Dermis microvascular lymphatic vessel endothelial cell (primary cell): ENCODE measurements at regions not wholly inside any gene's neighbourhood (a gene's known extent, or its start where the extent isn't known, plus 50 kb on each side); places are given as distances from the start of the nearest gene placed in this dataset.

Source experiments
- DNase-seq, 2 donors: peaks; one replicate each; pipeline versions ENCODE4 v3.0.0 to v3.0.0-alpha.2; 2010; ENCODE audit warnings: low read depth in 2 of 2

DNA sequence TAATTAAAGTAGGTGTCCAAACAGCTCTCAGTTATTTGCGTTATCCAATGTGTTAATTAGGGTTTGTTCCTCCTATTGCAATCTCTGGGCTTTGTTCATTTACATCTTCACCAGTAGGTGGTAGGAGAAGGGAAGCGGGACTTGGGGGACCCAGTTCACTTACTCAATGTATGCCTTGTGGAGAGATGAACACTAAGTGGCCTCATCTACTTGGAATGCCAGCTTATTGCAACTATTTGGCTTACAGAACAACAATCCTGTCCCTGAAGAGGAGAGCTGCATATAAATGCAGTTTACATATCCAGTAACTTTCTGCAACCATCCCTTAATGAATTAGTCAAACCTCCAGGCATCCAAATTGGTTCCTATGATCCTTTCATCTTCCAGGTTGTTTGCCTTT, 417.1 kb upstream of the CCDC196 start:
- no peak for DNase-seq

DNA sequence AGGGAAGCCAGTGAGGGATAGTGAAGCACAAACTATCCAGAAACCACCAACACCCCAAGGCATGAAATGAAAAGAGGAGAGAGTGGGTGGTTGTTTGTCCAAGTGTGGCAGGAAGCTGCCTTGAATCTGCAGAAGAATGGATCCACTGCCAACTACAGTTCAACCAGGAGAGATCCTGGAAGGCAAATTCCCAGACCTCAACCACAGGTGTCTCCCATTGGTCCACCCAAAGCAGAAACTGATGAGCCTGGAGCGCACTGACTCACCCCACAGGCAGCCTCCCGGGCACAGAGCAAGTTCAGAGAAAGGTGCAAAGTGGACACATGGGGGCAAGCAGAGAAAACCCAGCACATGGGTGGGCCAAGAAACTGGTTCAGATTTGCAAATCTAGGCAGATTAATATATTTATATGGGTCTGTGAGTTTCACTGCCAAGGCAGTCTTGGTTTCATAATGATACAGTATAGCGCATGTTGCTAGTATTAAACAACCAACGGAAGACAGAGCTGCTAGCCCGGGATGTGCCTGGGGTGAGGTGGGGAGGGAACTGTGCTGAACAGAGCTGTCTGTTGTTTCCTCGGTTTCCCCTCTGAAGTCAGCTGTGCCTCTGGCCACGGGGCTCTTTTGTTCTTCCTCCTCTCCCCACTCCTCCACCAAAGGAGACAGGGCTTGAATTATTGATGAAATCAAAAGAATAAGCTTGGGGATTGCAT, 416.2 kb upstream of the CCDC196 start:
- no peak for DNase-seq

DNA sequence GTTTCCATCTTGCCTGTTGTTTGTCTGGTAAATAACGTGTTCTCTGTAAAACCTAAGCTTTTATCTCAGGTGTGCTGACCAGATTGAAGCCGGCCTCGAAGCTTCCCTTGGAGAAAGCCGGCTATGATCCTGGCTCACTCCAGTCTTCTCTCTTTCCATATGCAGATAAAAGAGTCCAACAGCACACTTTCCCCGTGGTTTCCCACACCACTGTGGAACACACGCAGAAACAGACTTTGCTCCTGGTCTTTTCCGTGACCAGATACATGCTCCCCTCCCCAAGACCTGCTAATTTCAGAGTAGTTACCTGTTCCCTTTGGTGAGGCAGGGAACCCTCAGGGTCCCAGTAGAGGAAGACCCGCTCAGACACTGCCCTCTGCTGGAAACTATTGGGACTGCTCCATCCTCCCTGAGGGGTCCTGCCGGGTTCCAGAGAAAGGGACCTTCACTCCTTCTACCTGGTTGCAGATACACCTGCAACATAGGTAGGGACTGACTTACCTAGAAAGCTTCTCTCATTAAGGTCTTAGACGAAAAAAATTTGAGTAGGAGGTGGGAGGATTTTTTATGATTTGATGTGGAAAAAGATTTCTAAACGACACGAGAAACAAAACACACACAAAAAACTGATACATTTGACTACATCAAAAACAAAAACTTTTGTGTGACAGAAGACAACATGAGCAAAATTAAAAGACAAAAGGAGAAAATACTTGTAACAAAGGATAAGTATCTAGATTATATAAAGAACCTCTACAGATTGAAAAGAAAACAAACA, 415.4 kb upstream of the CCDC196 start:
- DNase-seq: peak in 1 of 2 donors; percentile 21

DNA sequence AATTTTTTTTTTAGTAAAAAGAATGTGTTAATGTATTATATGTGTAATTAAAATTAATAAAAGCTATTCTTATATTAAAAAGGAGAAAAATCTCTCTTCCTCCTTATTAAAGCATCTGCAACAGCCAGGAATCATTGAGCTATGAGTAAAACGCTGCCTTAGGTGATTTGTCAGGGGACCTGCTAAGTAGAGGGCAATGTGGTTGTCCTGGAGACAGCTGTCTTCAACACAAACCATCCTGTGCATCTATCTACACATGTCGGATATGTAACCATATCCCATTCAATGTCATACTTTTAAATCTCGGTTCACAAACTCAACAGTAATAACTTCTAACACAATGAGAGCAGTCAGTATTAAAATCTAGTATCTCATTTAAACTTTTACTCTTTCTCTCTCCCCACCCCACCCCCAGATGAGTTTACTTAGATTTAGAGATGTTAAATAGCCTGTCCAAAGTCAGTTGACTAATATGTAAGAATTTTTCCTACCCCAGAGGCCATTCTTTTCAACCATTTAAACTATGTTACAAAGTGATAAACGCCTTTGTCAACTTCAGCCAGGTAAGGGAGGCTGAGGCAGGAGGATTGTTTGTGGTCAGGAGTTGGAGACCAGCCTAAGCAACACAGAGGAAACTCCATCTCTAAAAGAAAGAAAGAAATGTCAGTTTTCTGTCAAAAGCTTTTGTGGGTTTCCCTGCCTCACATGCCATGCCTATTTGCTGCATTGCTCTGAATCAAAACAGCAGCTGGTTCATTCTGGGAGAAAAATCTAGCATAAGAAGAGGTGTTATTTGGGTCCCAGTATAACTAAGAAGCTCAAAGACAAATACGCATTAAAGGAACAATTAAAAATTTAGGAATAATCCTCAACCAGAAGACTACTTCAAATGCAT, 413.7 kb upstream of the CCDC196 start:
- DNase-seq: no peak

DNA sequence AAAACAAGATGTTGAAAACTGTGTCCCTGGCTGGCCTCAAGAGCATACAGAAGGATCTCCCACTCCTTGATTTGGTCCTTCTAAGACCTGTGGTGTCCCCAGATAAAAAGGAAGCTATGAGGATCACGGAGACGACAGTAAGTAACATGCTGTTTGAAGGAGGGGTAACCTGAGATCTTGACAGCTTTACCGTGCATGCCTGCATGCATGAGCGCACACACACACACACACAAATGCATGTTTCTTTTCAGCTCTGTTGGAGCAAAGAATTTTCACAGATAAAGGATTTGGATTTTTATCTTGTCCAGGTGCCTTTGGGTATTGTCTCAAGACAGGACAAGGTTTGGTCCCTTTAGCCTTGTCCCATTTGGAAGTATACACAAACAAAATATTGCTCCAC, 411.6 kb upstream of the CCDC196 start:
- no peak for DNase-seq

DNA sequence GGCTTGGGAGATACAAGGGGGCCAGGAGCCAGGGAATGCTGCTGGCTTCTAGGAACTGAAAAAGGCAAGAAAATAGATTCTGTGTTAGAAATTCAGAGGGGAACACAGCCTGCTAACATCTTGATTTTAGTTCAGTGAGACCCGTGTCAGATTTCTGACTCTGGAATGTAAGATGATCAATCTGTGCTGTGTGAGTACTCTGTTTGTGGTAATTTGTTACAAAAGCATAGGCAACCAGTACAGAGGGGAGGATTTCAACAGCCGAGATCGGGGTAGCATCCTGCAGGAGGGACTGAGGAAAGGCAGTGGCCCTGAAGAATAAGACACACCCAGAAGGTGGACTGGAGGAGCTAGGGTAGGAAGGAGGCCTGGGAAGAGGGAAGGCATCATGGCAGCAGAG, 410.0 kb upstream of the CCDC196 start:
- DNase-seq: no peak

DNA sequence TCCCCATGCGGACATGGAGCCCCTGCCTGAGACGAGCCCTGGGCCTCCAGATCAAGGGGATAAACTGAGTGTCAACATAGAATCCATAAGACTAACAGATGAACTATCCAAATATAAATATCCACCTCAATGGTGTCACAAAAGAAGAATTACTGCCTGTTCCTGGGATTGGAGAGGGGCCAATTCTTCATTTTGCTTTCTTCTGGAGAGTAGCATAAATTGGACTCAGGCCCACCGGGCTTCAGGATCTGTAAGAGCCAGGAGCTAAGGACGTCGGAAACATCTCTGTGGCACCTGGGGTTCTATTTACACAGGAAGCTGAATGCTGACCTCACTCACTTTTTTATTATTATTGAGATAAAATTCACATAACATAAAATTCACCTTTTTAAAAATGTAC, 408.2 kb upstream of the CCDC196 start:
- peak in 1 of 2 donors; percentile 2 for DNase-seq

DNA sequence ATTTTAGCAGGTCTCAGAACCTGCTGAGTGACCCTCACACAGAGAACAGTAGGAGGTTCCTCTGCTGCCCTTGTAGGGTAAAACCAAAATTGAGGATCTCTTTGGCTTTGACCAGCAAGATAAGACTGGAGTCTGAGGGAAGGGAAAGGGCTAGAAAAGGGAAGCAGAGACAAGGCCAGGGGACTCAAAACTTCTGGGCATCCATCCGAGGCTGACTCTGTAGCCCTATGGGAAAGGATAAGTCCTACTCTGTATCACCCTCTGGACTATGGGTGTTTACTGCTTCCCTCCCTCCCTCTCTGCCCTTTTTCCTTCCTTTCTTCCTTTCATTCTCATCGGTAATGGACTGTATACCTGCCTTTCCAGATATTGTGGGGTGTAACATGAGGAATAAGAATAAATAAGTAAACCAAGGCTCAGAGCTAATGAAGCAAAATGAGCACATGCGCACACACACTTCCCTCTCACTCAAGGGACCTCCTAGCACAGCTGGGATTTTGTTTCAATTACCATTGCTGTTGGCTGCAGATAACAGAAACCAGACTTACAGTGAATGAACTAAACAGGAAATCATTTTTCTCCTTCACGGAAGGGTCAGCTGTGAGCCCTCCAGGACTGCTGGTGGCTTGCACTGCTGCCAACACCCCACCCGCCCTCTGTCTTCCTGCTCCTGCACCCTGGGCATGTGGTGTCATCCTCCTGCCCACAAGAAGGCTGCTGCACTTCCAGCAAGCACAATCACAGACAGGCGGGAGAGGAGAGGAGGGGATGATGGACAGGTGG, 404.4 kb upstream of the CCDC196 start:
- peak in 1 of 2 donors; percentile 24 for DNase-seq

DNA sequence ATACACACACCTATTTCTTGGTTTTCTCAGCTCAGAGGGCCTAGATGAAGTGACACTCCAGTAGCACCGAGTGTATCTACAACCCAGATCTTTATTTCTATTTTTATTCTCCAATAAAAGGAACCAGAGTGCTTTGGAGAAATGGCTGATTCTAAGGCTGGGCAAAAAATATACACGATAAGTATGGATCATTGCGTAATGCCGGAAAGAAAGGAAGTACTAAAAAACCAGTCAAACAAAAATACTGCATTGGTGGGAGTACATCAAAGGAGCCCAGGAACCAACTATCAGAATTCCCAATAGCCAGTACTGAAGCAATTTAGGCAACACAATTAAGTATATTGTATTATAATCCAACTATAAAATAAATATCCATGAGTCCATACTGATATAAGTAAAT, 400.9 kb upstream of the CCDC196 start:
- no peak for DNase-seq

DNA sequence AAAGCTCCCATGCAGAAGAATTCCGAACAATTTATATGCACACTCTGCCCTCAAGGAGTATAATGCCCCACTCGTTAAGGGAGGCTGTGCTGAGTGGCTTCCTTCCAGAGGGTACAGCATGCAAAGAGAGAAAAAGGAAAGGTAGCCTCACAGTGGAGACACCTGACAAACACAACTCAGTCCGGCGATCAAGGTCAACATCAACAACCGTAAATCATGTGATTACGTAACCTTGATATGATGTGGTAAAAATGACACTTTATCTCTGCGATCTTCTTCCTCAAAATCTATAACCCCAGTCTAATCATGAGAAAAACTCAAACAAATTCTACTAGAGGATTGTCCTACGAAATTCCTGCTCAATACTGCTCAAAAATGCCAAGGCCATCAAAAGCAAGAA, 400.5 kb upstream of the CCDC196 start:
- no peak for DNase-seq

DNA sequence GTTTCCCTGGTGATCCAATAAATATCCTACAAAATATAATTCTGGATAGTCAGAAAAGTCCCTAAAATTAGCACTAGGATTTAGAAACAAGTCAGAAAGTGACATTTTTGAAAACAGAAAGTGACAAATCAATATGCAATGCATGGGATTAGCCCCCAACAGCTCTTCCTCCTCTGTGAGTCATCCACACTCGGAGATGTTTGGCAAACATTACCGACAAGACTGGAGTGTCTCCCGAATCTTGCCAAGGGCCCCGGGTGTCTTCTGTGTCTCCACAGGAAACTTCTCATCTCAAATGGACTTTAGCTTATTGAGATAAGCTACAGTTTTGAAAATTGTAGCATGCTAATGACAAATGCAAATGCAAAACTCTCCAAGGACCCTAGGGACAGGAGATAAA, 398.9 kb upstream of the CCDC196 start:
- no peak for DNase-seq

DNA sequence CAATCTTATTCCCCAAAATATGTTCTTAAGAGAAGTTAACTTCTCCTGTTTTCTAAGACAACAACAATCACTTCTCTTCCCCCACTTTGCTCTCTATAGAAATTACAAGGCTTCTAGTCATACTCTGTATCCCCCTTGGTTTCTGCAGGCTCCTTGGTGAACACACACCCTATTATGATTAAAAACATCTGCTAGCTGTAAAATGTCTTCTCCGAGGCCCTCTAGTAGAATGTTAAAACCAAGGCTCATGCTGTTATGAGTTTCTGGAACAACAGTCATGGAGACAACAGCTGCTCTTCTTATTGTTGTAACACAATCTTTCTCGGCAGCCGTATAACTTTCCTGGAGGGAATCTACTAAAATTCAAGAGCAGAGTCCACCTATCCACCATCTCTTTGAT, 397.5 kb upstream of the CCDC196 start:
- DNase-seq: no peak

DNA sequence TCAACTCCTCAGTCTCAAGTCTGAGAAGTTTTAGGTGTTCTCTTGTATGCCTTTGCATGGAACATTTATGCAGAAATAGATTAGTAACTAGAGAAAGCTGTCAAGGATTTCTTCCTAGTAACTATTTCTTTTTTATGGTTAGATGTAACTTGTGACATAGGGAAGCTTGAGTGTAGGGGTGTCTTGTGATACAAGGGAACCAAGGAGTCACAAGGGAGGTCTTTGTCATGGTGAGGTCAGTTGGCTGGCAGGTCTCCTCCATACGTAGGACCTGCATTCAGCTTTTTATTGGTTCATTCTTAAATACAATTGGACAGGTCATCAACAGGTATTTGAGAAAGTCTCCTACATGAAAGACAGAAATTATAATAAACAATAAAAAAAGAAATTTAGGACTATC, 394.0 kb upstream of the CCDC196 start:
- no peak for DNase-seq

DNA sequence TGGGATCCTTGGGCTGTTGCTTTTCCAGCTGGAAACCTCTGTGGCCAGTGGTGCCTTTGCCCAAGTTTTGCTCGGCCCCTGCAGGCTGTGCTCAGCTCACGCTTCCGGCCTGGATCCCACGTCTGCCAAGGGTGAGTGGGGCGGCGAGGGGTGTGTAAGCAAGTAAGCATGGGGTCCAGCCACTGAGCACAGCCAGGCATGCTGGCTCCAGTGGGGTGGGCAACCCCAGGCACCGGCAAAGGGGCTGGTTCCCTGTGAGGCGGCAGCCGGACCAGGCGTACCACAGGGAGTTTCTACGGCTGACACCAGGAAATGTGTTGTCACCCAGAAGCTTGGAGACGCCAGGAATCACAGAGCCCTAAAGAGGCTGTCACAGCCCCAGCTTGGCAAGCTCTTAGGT, 393.4 kb upstream of the CCDC196 start:
- no peak for DNase-seq

DNA sequence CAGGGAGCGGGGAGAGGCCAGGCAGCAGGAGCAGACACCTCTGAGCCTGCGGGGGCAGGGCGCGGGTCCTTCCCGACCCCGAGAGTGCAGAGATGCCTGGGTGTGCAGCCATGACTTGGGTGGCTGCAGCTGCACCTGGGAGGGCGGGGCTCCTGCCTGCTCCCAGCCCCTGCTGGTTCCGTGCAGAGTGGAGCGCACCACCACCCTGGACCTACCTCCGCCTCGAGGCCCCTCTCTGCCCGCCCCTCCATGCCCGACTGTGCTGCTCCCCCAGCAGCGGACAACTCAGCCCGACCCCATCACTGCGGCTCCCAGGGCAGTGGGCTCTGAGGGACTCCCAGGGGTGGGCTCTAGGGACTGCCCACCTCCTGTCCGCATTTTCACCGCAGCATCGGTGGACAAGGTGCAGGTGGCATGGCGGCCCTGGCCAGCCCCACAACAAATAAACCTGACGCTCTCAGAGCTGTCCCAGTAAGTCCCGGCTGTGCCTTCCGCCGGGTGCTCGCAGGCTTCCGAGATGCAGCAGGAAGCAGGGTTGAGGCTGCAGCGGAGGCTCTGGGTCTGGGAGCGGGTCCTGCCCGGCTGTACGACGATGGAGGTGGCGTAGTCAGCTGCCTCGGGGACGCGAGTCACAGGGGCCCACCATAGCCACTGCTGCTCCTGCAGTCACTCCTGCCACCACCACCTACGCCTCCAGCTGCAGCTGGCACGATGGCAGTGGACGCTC, 392.0 kb upstream of the CCDC196 start:
- no peak for DNase-seq

DNA sequence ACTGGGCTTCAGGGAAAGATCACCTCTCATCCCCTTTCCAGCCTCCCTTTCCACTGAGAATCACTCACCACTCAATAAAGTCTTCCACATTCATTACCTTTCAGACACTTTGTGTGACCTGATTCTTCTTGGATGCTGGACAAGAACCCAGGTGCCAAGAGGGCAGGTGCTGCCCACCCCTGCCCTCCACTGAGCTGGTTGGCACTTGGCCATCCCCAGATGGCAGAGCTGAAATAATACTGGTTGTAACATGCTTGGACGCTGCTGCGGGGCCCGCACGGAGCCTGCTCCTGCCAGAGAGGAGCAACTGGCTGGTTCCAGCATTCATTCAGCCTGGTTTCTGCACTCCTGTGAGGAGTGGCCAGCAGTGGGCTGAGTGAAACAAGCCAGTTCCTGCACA, 386.7 kb upstream of the CCDC196 start:
- DNase-seq: no peak

DNA sequence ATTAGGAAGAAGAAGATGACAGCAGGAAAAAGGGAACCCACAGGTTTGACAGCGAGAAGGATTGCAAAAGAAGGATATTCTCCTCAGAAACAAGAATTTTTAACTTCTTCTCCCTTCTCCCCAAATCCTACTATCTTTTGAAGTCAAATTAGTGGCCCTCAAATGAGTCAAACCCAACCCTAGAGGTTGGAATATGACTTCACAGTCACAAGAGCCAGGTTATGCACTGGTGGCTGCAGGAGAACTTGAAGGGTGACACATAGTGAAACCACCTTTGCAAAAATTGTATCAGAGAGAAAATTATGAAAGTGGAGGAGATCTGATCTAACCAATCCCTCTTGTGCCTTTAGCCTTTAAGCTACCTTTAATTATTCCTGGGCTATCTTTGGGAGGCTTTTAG, 386.2 kb upstream of the CCDC196 start:
- DNase-seq: no peak

DNA sequence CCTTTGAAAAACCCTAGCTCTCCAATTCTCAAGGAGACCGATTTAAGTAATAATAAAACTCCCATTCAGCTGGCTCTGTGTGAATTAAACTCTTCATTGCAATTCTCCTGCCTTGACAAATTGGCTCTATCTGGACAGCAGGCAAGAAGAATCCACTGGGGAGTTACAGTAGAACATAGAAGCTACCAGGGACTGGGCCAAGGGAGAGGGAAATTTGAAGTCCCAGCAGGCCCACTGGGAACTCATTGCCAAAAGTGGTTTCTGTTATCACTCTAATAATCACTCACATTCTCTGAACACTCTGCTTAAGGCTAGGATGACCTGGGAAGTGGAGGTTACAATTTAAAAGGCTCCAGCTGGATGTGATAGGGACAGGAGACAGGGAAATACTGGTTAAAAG, 384.5 kb upstream of the CCDC196 start:
- DNase-seq: no peak

DNA sequence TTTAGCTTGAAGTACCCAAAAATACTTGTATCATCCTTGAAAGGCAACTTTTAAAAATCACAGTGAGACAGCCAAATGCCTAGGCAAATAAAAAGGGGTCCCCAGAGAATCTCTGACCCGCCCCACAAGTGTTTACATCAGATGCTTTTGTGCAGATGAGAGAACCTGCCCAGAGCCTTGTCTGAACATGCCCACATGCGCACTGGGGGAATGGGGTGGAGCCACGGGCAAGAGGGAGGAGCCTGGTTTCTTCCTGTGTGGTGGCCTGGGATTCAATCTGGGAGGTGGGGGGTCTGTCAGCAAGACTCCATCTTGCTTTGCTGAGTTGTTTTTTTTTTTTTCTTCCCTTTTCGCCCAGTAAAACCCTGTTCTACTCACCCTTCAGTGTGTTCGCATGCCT, 381.7 kb upstream of the CCDC196 start:
- no peak for DNase-seq

DNA sequence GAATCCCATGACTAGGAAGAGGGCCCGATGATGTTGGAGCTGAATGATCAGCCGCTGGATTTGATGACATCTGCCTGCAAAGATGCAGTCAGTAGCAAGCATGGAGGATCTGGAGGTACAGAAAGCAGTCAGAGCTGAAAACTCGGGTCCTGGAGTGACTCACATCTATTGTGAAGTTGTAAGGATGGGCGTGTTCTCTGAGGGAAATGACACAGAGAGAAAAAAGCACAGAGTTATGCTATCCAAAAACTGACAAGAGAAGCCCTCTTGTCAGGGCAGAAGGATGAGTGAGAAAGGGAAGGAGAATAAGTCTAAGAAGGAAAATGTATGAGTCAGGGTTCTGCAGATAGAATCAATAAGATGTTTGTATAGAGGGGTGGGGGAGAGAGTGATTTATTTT, 380.4 kb upstream of the CCDC196 start:
- peak in 1 of 2 donors; percentile 31 for DNase-seq

DNA sequence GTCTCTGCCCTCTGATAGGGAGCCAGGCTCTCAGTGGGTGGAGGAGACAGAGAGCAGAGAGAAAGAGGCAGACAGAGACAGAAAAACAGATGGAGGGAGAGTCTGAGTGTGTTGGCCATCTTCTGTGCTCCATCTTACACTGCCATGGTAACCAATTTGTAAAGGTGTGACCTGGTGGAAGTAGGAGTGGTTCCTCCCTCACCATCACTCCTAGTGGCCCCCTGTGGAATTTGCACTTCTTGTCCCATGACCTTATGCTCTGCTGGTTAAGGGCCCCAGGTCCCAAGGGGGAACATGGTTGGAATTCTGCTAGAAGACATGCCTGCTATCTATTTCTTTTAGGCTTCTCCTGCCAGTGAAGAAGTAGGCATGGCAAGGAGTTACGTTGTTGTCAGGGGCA, 376.7 kb upstream of the CCDC196 start:
- no peak for DNase-seq
